ENCODE measurements at regions not wholly inside any gene's neighbourhood (a gene's known extent, or its start where the extent isn't known, plus 50 kb on each side); places are given as distances from the start of the nearest gene placed in this dataset.
"Not testable (repeated sequence)": the region's sequence is repeated elsewhere in the genome, so short reads cannot be mapped to it uniquely, and the experiment has no call there.

DNA sequence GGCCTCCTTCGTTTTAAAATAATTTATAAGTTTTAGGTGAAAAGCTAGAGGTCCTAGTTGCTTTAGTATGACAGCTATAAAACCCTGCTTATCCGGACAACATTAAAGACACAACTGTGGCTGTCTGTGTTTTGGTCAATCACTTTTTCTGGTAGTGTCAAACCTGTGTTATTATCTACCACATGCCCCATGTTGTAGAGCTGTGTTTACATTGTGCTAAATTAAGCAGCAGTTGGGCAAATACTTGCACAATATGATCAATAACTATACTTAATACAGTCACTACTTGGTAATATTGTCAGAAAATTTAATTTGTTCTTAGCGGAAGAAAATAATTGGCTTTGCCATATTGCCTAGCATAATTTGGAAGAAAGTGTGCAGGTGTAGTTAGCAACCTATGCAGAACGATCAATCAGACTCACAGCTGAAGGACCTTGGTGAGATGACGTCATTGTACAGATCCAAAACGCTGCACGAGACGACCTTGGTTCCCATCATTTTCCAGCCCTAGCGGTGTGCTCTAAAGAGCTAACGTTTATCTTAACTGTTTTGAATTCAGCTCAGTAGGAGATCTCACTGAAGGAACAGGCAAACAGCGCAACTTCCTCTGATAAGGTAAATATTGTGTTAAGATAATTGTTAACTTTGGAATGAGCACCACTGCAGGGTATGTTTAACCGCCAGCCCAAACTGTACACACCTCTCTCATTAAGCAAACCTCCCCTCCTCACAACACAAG, 476.6 kb downstream of the IRS2 start:
- no peak for DNase-seq

DNA sequence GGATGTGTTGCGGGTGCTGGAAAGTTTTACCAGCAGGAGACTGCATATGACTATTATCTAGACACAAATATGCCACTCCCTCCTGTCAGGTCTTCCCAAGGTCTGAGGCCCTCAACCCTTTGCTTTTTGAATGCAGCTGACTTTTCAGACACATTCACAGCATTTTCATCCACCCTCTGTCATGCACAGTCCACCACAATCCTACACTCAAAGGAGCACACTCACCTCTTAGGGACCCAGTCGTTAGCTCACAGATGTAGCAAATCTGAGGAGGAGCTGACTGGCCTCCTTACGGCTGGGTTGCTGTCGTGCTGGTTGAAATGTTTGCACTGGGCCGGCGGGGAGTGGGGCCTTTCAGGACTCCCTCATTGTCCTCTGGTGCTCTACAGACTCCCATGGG, 479.4 kb downstream of the IRS2 start:
- DNase-seq, result no peak

DNA sequence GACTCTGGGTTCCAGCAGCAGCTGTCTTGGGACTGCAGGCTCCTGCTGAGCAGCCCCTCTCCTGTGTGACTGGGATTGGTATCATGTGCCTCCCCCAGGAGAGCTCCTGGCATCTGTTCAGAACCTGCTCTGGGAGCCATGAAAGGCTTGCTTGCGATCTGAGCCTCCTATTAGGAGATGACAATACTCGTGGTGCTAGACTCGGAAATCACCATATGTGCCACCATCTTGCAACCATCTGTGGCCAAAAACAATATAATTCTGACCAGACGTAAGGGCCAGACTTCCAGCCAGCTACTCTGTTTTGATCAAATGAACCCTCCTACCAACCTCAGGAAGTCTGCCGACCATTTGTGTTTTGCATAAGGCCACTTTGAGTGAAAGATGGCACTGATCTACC, 484.7 kb downstream of the IRS2 start:
- DNase-seq, result no peak

DNA sequence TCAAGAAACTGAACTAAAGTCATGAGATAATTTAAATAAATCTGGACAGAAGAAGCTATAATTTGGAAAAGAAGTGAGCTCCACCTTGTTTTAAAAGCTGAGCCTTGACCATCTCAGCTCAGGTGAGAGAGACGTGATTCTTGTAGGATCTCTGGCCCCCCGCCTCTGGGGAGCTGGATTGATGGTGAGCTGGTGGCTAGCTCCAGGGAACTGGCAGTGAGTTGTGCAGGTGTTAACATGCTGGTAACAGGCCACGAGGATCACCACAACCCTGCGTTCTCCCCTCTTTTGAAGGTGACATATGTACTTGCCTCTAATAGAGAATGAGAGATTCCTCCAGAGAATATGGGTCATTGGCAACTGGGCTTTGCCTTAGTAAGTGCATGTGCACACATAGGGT, 485.1 kb downstream of the IRS2 start:
- no peak for DNase-seq

DNA sequence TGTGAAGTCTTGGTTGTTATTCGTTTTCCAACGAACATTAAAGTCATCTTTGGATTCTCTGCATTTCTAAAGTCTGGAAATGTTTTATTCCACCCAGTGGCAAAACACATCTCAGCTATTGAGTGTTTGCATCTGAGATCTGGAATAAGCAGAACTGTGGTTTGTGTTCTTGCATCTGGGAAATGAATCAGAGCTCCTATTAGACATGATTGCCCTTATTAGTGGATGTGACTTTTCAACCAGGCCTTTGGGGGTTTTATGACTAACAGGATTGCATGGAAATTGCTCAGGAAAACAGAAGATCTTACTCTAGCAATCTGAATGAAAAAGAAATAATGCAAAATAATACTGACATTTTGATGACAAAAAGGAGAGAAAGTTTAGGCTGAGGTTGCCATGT, 488.8 kb downstream of the IRS2 start:
- no peak for DNase-seq

DNA sequence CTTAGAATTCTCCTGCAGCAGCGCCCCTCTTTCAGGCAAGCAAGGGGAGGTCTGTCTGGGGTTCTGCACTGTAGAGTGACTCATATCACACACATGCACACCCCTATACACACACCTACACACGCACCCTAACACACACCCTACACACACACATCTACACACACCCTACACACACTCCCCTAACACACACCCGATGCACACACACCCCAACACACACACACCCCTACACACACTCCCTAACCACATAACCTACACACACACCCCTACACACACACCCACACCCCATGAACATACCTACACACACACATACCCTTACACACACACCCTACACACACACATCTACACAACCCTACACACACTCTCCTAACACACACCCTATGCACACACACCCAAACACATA, 493.2 kb downstream of the IRS2 start:
- no peak for DNase-seq

DNA sequence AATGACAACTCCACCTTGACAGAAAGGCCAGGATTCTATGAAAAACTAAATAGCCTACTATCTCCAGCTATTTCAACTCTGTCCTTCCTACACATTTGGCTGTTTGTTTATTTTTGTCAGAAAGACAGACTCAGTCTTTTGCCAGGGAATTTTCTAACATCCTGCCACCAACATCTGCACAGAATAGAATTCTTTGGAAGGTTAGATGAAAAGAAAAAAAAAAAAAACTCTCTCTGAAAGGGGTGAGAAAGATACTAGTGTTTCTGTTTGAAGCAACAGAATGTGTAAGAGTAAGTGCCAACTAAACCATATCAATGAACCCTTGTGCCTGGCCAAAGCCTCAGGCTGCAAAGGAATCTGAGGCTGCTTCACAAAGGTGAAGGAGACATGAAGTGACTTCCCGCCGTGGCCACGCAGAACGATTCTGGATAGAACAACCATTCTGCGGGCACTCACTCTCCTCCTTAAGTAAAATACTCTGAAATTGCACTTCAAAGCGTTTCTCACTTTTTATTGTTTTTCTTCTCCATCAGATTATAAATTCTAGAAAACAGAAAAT, 498.2 kb downstream of the IRS2 start:
- DNase-seq, result no peak

DNA sequence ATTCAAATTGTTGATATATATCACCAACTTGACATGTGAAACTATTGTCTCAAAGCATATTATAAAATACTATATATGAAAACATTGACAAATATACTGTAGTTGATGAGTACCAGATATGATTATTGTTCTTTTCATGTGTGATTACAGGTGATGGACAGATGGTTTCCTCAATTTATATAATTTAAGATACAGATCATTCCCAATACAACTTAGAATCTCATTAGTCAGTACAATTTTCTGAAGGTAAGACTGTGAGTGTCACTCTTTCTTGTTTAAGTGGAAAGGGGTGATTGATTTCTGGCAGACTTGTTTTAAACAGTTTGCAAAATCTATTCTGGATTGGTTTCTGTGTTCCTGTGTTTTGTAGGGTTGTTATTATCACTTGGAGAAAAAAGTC, 498.8 kb downstream of the IRS2 start:
- no peak for DNase-seq

DNA sequence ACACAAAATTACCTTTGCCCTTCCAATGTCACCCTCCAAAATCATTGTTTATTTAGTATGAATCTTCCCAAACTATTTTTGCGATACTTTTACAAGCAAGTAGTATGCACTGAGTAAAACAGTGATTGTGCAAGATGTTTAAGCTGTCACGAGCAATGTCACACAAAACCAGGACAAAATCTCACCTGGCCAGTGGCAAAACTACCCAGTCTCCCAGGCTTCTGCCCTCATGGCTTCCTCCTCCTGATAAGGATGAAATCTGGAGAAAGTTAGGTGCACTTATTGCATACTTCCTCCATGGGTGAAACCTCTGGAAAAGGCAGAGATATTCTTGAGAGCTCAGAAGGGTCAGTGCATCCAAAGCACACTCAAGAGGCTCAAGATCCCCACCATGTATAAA, 500.8 kb downstream of the IRS2 start:
- no peak for DNase-seq

DNA sequence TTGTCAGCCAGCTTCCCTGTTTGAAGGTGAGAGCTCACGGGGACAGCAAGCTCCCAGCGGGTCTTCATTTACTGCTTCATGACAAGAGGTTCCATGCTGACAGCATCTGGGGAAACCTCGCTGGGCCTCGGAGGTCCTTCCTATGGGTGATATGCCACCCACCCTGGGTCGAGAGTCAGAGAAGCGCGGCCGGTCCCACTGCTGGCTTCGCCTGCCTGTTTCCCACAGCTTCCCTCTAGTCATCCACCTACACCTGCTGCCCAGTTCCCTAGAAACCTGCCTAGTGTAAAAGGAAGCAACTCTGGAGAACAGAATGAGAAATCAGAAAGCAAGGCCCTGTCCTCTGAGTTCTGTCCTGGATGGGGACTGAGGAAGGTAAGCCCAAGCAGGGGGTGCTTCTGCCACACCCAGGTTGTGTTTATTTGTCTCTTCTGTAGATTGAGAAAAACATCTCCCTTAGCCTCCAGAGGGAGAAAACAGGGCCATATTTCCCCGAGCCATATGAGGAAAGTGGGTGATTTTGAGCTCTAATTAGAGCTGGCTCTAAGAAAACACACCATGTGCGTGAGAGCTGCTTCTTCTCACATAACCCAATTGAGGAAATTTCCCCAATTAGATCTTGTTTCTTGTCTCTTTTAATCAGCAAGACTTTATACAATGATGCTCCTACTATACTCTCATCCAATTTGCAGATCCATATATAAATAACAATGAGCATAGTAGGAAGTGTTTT, 504.3 kb downstream of the IRS2 start:
- DNase-seq, result no peak

DNA sequence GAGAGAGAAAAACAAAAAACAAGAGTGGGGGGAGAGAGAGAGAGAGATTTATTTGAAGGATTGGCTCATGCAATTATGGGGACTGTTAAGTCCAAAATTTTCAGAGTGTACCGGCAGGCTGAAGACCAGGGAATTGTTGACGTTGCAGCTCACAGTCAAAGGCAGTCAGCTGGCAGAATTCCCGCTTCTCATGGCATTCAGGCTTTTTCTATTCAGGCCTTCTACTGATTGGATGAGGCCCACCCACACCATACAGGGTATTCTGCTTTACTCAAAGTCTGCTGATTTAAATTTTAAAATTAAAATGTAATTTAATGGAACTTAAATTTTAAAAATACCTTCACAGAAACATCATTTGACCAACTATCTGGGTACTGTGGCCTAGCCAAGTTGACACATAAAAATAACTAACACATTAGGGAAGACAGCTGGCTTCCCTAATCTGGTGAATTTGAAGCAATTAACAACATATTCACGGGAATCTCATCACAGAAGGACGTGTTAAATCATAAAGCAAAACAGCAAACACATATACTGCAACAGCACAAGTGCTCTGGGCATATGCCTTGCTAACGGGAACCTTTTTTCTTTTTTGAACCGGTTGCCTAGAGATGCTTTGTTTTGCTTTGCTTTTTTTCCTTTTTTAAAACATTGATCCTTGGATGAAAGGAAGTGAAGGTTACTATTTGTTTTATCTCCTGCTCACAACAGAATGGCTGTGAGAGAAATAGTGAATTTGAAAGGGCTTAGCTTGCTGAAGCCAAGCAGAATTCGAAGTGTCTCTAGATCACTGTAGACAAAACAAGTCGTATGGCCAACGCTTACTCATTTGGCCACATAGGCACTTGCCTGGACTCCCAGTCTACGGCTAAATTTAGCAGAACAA, 505.1 kb downstream of the IRS2 start:
- DNase-seq, result no peak

DNA sequence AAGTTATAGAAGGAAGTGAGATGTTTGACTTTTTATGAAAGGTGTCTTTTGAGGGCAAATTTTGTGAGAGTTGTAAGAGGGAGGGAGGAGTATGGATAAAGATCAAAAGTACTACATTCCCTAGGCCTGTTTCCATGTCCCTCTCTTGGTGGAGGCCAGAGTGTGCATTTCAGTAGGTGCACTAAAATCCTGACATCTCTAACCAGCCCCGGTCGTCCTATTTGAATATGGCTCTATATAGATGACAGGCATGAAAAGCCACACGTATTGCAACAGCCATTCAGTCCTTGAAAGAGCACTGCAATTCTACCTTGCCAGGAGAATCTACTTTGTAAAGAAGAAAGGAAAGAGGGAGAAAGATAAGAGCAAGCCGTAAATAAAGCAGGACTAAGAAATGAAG, 510.1 kb downstream of the IRS2 start:
- DNase-seq, result no peak

DNA sequence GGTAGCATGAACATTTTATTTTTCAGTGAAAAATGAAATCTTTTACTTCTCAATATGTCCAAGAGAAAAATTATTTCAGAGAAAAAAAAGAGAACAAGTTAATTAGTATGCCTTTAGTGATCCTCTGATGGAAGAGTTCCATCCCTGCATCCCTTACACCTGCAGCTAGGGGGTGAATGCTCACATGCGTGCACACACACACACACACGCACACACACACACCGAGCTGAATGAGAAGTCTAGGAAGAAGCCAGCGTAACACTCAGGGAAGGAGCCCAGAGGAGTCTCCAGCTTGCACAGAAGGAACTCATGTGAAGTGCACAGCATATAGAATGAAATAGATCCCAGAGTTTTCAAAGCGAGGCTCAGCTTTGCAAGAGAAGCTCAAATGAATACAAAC, 510.5 kb downstream of the IRS2 start:
- DNase-seq, result no peak

DNA sequence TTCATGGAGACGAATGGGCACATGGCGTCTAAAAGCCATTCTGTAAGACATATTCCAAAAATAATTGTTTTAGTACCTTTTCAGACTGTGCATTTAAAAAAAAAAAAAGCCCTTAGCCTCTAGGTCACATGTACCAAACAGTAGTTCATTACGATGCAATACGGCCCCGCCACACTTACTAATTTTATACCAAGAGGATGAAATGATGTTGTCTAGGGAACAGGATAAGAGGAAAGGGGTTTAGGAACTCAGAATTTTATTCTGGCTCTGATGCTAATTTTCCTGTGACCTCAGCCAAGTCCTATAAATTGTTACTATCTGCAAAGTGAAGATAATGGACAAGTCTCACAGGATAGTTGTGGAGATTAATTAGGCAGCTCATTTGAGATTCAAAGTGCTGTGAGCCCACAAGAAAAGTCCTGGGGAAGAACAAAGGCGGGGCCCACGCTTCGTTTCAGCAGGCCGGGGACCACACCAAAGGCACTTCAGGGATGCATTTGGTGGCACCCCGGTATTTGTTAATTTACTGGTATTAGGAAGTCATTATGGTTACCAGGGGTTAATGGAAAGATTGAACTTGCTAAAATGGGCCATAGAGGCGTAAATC, 511.1 kb downstream of the IRS2 start:
- DNase-seq, result no peak

DNA sequence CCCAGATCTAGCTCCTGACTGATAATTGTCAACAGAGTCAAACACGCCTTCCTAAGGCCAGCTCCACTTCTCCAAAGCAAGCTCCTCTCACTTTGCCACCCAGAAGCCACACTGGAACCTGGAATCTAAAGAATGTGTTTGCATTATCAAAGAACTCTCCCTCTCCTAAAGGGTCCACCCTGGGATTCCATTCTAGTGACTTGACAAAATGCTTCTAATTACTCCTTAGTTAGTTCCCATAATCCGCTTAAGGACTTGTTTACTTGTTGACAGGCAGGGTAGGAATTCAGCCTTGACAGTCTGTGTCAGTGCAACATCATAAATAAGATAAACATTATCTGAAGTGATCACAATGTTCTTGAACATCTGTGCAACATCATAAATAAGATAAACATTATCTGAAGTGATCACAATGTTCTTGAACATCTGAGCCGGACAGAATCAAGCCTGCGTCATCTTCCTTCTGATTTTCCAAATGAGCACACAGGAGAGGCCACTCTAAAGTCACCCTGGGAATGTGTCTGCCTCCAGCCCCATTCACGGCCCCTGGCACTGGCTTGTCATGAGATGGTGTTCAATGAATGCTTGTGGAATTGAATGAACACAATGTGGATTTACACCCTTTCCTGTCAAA, 512.1 kb downstream of the IRS2 start:
- DNase-seq, result no peak

DNA sequence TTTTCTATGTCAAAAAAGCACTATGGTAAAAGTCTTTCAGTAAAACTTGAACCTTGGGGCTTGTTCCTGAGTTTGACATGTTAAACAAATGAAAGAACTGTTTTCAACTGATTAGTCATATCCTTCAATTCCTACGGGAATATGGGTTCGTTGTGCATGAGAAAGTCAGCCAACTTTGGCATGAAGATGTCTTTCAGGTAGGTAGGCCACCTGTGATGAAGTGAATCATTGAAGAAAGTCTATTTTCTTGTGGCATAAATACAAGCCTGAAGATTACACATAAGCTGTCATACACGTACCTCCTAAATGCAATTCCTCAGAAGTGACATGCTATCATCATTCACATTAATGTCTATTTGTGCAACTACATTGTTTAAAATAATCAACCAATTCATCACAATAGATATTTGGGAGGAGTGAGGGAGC, 513.0 kb downstream of the IRS2 start:
- no peak for DNase-seq

DNA sequence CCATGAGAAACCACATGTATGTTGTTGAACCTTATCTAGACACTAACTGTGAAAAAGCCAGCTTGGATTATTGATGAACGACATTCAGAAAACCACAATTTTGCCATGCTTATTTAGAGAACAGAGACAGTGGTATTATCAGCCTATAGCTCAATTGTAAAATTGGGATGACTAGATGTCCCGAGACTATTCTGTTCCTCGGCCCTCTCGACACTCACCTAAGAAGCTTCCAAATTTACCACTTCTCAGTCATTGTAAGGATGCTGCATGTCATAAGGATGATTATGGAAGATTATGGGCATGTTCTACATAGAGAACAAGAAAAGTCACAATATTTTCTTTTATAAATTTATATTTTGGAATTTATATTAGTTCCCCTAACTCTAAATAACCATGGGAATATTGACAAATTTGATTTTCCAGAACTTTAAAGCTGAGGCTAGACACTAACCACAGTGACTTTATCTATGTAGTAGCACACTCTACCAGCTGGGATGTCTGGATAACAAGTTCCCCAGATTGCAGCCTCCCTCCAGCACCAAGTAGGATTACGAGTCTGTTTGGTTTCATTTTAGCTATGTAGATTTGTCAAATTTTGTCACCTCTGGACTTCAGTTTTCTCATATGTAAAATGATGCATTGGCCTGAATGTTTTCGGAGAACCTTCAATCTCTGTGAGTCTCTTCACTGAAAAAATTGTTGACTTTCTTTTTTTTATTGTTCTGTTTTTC, 513.6 kb downstream of the IRS2 start:
- DNase-seq, result no peak

DNA sequence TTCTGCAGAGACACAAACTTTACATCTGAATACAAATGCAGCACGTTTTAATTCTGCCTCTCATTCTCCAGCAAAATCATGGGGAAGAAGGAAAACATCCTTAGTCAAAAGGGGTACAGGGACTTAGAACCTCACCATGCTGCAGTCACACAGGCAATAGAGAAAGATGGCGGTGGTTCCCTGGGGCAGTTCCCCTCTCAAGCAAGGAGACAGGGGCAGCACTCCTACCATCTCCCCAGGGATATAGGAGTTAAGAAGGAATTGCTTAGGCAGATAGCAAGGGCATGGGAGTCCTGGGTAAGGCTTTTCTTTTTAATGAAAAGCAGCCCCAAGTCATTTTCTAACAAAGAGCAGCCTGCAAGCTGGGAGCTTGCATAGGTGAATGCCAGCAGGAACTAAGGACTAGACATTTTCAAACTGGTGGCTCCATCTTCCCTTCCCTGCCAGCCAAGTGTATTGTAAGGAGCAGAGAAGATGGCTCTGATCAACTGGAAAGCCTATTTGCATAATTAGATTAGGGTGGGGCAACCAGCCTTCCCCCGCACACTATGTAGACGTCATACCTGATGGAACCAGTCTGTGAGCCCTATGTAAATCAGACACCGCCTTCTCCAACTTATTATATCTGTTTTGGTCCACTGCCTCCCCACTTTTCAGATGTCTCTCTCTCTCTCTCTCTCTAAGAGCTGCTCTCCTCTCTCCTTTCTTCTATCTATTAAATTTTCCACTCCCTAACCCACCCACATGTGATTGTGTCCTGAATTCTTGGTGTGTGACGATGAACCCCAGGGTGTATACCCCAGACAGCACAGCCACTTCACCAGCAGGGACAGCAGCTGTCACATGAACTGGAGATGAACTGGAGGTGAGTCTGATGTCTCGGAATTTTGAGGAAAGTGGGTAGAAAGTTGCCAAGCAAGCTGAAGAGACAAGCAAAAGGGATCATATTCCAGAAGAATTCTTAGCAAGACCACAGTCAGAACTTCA, 514.5 kb downstream of the IRS2 start:
- no peak for DNase-seq

DNA sequence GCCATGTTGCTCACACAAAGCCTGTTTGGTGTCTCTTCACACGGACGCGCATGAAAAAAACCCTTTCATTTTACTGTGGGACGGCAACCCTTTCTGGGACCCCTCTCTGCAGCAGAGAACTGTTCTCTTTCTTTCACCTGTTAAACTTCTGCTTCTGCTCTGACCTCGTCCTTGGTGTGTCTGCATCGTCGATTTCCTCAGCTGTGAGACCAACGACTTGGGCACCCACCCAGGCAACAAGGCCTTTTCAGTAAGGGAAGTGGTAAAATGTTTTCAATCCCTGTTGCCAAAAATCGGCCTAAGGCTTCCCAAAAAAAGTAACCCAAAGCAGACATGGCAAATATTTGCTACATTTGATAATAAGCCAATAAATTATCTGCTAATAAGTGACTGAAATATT, 515.3 kb downstream of the IRS2 start:
- no peak for DNase-seq

DNA sequence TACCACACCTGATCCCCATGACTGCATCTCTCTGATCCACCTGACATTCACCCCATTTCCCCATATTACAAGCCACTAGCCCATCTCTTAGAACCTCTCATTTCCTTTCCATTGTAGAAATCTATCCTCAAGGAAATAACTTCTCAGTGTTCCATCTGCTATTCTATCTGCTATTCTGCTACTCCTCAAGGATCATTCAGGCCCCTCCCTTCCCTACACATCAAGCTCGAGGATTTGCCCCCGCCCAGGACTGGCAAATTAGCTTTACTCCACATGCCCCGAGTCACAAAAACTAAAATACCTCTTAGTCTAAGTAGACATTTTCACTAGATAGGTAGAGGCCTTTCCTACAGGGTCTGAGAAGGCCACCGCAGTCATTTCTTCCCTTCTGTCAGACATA, 517.0 kb downstream of the IRS2 start:
- DNase-seq, result not testable (repeated sequence)

All from NCI-H1436 treated with DMSO at 0.1 percent for 48 hours (cell line).